Stimulated activated naive CD8-positive, alpha-beta T cell treated with anti-CD3 and anti-CD28 coated beads, Interleukin-15, Interleukin-2, amounts not matched to agents 100 ng/mL and 50 ng/mL, for 24 hours (primary cell): ENCODE measurements at regions not wholly inside any gene's neighbourhood (a gene's known extent, or its start where the extent isn't known, plus 50 kb on each side); places are given as distances from the start of the nearest gene placed in this dataset.

ENCODE experiments used
- H3K27ac Mint-ChIP-seq: one replicate; pipeline ENCODE4 v1.8.0; 2021; ENCODE audit warnings: mild to moderate bottlenecking, mixed read lengths
- H3K27me3 Mint-ChIP-seq: one replicate; pipeline ENCODE4 v1.8.0; 2021; ENCODE audit warnings: mixed read lengths
- H3K36me3 Mint-ChIP-seq: one replicate; pipeline ENCODE4 v1.8.0; 2021; ENCODE audit warnings: low read depth, mixed read lengths
- H3K4me1 Mint-ChIP-seq: one replicate; pipeline ENCODE4 v1.8.0; 2021; ENCODE audit warnings: low read depth, mixed read lengths
- H3K4me3 Mint-ChIP-seq: one replicate; pipeline ENCODE4 v1.8.0; 2021; ENCODE audit warnings: mild to moderate bottlenecking, mixed read lengths
- H3K9me3 Mint-ChIP-seq: one replicate; pipeline ENCODE4 v1.8.0; 2021; ENCODE audit warnings: mixed read lengths

DNA sequence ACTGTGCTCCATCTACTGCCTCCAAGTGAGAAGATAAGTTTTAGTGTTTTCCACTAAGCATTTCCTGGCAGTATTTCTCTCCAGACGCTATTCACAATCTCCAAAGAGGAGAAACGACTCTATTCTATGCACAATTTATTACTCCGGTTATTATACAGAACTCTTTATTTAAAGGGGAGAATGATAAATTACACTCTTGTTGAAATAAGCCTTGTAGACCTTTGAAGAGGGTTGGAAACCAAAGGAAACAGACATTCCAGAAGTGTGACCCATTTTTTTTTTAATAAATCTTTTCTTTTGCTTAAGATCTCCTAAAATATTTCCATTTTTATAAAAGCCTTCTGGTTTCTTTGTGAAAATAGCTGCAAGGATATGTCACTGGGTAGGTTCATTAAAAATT is 76.1 kb upstream of the HDAC9 start:
- Mint-ChIP-seq H3K27me3 (no peaks in the 10 kb centered on the region), H3K4me3 (no peak overlapping the region), H3K9me3 (no peaks in the 10 kb centered on the region), H3K4me1 (no peaks in the 10 kb centered on the region), H3K36me3 (no peaks in the 10 kb centered on the region), H3K27ac (no peak overlapping the region)

DNA sequence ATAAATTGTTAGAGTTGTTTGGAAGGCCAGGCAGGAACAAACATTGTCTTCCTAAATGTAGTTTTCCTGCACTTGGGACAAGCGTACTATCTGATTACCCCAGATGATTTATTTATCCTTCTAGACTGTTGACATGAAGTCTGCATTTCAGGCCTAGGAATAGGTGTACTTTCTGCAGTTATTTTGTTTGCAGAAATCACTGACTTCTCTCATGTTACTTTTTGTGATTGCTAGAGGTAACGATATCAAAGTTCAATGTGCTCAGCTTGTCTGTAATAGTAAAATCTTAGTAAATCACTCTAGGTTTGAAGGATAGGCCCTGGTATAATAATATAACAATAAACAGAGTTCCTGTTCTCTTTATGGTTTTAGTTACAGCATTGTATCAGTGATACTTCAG is 75.4 kb upstream of the HDAC9 start:
- Mint-ChIP-seq H3K27me3 (no peaks in the 10 kb centered on the region), H3K4me1 (no peaks in the 10 kb centered on the region), H3K4me3 (no peak overlapping the region), H3K9me3 (no peaks in the 10 kb centered on the region), H3K27ac (no peak overlapping the region), H3K36me3 (no peaks in the 10 kb centered on the region)

DNA sequence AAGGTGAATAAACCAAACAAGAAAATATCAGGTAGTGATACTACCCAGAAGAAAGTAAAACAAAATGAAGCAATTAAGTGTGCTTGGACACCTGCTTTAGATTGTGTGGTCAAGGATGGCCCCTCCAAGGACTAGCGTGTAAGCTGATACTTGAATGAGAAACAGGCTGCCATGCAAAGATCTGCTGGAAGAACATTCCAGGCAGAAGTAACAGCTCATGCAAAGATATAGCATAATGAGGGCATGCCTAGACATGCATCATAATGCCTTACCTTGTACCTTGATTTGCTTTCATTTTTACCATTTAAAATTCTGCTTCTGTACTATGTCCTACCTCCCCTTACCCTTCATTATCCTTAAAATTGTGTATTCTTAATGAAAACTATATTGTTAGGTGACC is 74.8 kb upstream of the HDAC9 start:
- H3K27ac Mint-ChIP-seq = no peak overlapping the region
- no peak overlapping the region for H3K4me3 Mint-ChIP-seq
- no peaks in the 10 kb centered on the region for H3K36me3 Mint-ChIP-seq
- no peaks in the 10 kb centered on the region for H3K4me1 Mint-ChIP-seq
- no peaks in the 10 kb centered on the region for H3K27me3 Mint-ChIP-seq
- H3K9me3 Mint-ChIP-seq = no peaks in the 10 kb centered on the region

DNA sequence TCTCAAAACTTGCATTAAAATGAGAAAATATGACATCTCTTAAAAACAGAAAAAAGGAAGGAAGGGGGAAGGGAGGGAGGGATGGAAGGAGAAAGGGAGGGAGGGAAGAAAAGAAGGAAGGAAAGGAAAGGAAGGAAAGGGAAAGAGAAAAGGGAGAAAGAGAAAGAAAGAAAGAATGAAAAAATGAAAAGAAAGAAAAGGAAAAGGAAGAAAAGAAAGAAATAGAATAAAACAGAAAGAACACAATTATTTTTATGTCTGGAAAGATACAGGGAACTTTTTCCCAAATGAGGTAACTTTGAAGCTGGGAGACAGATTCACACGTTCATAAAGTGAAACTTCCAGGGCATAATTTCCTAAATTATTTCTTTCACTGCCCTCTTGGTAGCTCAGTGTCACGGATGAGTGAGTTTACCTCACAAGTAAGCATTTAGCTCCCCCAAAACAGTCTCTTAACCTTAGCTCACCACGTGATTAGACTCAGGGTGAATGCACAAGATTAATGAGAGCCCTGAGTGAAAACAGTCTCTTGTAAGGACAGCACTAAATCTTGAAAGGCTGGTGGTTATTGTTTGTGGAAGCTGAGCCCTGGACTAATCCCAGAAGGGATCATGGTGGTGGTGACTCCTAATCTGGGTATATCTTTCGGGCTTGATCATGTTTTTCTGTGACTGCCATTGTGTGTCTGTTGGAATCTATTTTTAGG is 74.1 kb upstream of the HDAC9 start:
- no peaks in the 10 kb centered on the region for H3K27me3 Mint-ChIP-seq
- H3K36me3 Mint-ChIP-seq = no peaks in the 10 kb centered on the region
- no peak overlapping the region for H3K27ac Mint-ChIP-seq
- H3K4me3 Mint-ChIP-seq = no peak overlapping the region
- H3K9me3 Mint-ChIP-seq = no peaks in the 10 kb centered on the region
- H3K4me1 Mint-ChIP-seq = no peaks in the 10 kb centered on the region

DNA sequence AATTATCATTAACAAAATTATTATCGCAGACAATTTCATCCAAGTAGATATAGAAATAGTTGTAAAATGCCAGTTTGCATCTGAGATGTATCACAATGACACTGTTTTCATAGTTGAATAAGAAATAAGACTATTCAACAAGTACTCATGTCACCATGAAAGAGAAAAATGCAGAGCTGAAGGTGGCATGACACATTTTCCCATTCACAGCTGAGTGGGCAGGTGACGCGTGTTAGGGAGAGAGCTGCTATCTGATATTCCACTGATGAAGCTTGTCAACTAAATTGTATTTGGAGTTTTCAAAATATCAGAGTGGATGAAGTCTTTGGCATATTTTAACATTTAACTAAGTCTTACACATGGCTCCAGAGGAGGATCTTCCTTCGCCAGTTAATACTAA is 70.3 kb upstream of the HDAC9 start:
- H3K27me3 Mint-ChIP-seq = no peaks in the 10 kb centered on the region
- no peaks in the 10 kb centered on the region for H3K4me1 Mint-ChIP-seq
- peaks cover 8% of the 10 kb centered on the region for H3K9me3 Mint-ChIP-seq
- no peak overlapping the region for H3K4me3 Mint-ChIP-seq
- H3K36me3 Mint-ChIP-seq = peaks cover 4% of the 10 kb centered on the region
- no peak overlapping the region for H3K27ac Mint-ChIP-seq

- Mint-ChIP-seq H3K27me3 (no peaks in the 10 kb centered on the region), H3K27ac (no peak overlapping the region), H3K4me3 (no peak overlapping the region), H3K36me3 (peaks cover 4% of the 10 kb centered on the region), H3K4me1 (no peaks in the 10 kb centered on the region), H3K9me3 (peaks cover 8% of the 10 kb centered on the region)
These were observed 69.6 kb upstream of the HDAC9 start for GRCh38 chr7:18425838-18426445.

- H3K27ac Mint-ChIP-seq = no peak overlapping the region
- H3K4me3 Mint-ChIP-seq = no peak overlapping the region
- no peaks in the 10 kb centered on the region for H3K4me1 Mint-ChIP-seq
- no peaks in the 10 kb centered on the region for H3K27me3 Mint-ChIP-seq
- peaks cover 8% of the 10 kb centered on the region for H3K9me3 Mint-ChIP-seq
- peaks cover 4% of the 10 kb centered on the region for H3K36me3 Mint-ChIP-seq
These were observed 68.9 kb upstream of the HDAC9 start for GRCh38 chr7:18426564-18427226.

- peaks cover 8% of the 10 kb centered on the region for H3K9me3 Mint-ChIP-seq
- no peak overlapping the region for H3K27ac Mint-ChIP-seq
- H3K27me3 Mint-ChIP-seq = no peaks in the 10 kb centered on the region
- peaks cover 4% of the 10 kb centered on the region for H3K36me3 Mint-ChIP-seq
- H3K4me3 Mint-ChIP-seq = no peak overlapping the region
- H3K4me1 Mint-ChIP-seq = no peaks in the 10 kb centered on the region
These were observed 66.0 kb upstream of the HDAC9 start for GRCh38 chr7:18429547-18429946.

DNA sequence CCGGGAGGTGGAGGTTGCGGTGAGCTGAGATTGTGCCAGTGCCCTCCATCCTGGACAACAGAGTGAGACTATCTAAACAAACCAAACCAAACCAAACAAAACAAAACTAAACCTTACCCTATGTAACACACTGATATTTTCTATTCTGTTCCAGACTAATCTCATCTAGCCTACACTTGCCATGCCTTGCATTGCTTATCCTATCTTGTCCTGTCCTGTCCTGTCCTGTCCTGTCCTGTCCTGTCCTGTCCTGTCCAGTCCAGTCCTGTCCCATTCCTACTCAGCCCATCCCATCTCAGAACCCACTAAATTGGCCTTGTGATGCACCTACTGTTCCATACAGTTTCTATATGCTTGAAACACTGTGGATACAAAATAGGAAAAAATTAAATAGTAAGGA is 64.7 kb upstream of the HDAC9 start:
- Mint-ChIP-seq H3K27me3 (no peaks in the 10 kb centered on the region), H3K36me3 (peaks cover 4% of the 10 kb centered on the region), H3K9me3 (peaks cover 8% of the 10 kb centered on the region), H3K27ac (no peak overlapping the region), H3K4me1 (no peaks in the 10 kb centered on the region), H3K4me3 (no peak overlapping the region)

GRCh38 chr7:18434171-18434570 is 61.4 kb upstream of the HDAC9 start:
- H3K4me1 Mint-ChIP-seq = no peaks in the 10 kb centered on the region
- H3K4me3 Mint-ChIP-seq = no peak overlapping the region
- no peaks in the 10 kb centered on the region for H3K9me3 Mint-ChIP-seq
- no peaks in the 10 kb centered on the region for H3K27me3 Mint-ChIP-seq
- no peak overlapping the region for H3K27ac Mint-ChIP-seq
- H3K36me3 Mint-ChIP-seq = no peaks in the 10 kb centered on the region

DNA sequence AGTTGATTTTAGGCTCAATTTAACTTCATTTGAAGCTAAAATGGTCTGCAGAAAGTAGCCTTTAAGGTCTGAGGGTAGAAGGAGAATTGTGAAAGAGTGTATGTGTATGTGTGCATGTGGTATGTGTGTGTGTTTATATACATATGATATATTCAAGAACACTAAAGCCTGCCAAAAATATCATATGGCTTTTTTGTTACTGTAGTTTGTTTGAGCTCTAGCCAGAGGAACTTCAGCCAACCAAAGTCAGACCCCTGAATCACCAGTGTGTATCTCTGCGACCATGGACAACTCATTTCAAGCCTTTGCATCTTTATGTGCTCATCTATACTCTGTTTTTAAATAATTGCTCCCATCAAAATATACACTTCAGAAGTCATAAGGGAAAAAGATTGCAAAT is 58.4 kb upstream of the HDAC9 start:
- Mint-ChIP-seq H3K36me3 (no peaks in the 10 kb centered on the region), H3K4me1 (no peaks in the 10 kb centered on the region), H3K27ac (no peak overlapping the region), H3K9me3 (no peaks in the 10 kb centered on the region), H3K27me3 (no peaks in the 10 kb centered on the region), H3K4me3 (no peak overlapping the region)

DNA sequence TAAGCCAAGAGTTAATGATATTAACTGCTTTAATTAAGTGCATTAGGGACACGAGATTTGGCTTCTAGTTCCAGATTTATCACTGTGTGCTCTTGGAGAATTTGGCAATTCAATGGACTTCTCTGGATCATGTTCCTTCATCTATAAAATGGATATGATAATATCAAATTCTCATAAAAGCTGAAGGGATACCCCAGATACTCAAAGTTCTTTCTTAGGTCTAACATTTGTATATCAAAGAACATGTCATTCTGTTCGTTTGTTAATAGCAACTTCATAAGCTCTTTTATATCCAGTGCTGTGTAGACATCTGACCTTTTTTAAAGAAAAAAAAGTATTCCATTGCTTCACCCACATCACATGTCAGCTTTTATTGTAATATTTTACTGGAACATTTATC is 54.6 kb upstream of the HDAC9 start:
- Mint-ChIP-seq H3K4me3 (no peak overlapping the region), H3K27ac (no peak overlapping the region), H3K36me3 (no peaks in the 10 kb centered on the region), H3K27me3 (no peaks in the 10 kb centered on the region), H3K9me3 (no peaks in the 10 kb centered on the region), H3K4me1 (no peaks in the 10 kb centered on the region)

DNA sequence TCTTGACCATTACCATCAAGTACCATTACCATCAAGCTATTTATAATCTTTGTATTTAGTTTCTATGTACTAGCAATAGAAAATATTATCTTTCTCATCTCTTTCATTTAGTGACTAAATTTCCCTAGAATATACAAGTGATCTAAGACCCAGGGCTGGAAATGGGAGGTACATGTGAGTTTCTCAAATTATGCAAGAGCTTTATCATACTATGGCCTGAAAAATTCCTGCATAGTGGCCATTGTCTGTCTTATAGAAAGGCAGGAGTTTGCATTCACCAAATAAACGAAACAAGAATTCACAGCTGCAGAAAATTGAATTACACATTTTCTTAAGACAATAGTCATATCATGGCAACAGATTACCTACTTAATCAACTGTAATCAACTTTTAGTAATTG is 50.7 kb upstream of the HDAC9 start:
- no peaks in the 10 kb centered on the region for H3K9me3 Mint-ChIP-seq
- H3K27ac Mint-ChIP-seq = no peak overlapping the region
- H3K27me3 Mint-ChIP-seq = no peaks in the 10 kb centered on the region
- H3K4me3 Mint-ChIP-seq = no peak overlapping the region
- H3K4me1 Mint-ChIP-seq = no peaks in the 10 kb centered on the region
- H3K36me3 Mint-ChIP-seq = no peaks in the 10 kb centered on the region

GRCh38 chr7:18445483-18445882 is 50.1 kb upstream of the HDAC9 start:
- Mint-ChIP-seq H3K9me3 (no peaks in the 10 kb centered on the region), H3K36me3 (no peaks in the 10 kb centered on the region), H3K4me3 (no peak overlapping the region), H3K27me3 (no peaks in the 10 kb centered on the region), H3K4me1 (no peaks in the 10 kb centered on the region), H3K27ac (no peak overlapping the region)
